ENCODE measurements at regions not wholly inside any gene's neighbourhood (a gene's known extent, or its start where the extent isn't known, plus 50 kb on each side); places are given as distances from the start of the nearest gene placed in this dataset.

- no peak for DNase-seq
Observed at GRCh38 chr9:7936996-7937395, 137.4 kb upstream of the DMAC1 start.

- DNase-seq: no peak
Observed at GRCh38 chr9:7936163-7936562, 136.6 kb upstream of the DMAC1 start.

GRCh38 chr9:7935681-7936080 is 136.1 kb upstream of the DMAC1 start:
- DNase-seq: no peak

- DNase-seq: no peak
Observed at GRCh38 chr9:7932767-7933166, 133.2 kb upstream of the DMAC1 start.

- DNase-seq: no peak
Observed at GRCh38 chr9:7930613-7931012, 131.0 kb upstream of the DMAC1 start.

- peak; percentile 8 to 31 for DNase-seq
Observed at GRCh38 chr9:7921545-7922197, 122.1 kb upstream of the DMAC1 start.

- DNase-seq: no peak
Observed at GRCh38 chr9:7912037-7912535, 112.5 kb upstream of the DMAC1 start.

- no peak for DNase-seq
Observed at GRCh38 chr9:7910426-7911020, 110.9 kb upstream of the DMAC1 start.

GRCh38 chr9:7909537-7909936 is 110.0 kb upstream of the DMAC1 start:
- no peak for DNase-seq

- no peak for DNase-seq
Observed at GRCh38 chr9:7907551-7908337, 108.2 kb upstream of the DMAC1 start.

- DNase-seq: no peak
Observed at GRCh38 chr9:7906783-7907550, 107.4 kb upstream of the DMAC1 start.

GRCh38 chr9:7901621-7902020 is 102.0 kb upstream of the DMAC1 start:
- DNase-seq: no peak

- DNase-seq: no peak
Observed at GRCh38 chr9:7900541-7900940, 101.0 kb upstream of the DMAC1 start.

GRCh38 chr9:7899753-7900152 is 100.2 kb upstream of the DMAC1 start:
- DNase-seq: no peak

GRCh38 chr9:7894231-7894630 is 94.7 kb upstream of the DMAC1 start:
- DNase-seq: peak; percentile 11 to 69

GRCh38 chr9:7892975-7893374 is 93.4 kb upstream of the DMAC1 start:
- DNase-seq: no peak

GRCh38 chr9:7879551-7880245 is 80.1 kb upstream of the DMAC1 start:
- peak; percentile 98 to 99 for DNase-seq

GRCh38 chr9:7871977-7872730 is 72.6 kb upstream of the DMAC1 start:
- DNase-seq: no peak

- DNase-seq: no peak
Observed at GRCh38 chr9:7869340-7869739, 69.8 kb upstream of the DMAC1 start.

- no peak for DNase-seq
Observed at GRCh38 chr9:7862170-7862569, 62.6 kb upstream of the DMAC1 start.

- no peak for DNase-seq
Observed at GRCh38 chr9:7861086-7861485, 61.5 kb upstream of the DMAC1 start.

GRCh38 chr9:7860335-7860709 is 60.7 kb upstream of the DMAC1 start:
- DNase-seq: no peak
